ENCODE measurements at regions not wholly inside any gene's neighbourhood (a gene's known extent, or its start where the extent isn't known, plus 50 kb on each side); places are given as distances from the start of the nearest gene placed in this dataset.
A peak's percentile ranks its signal among the peaks of the same experiment; 100 is the strongest.

DNA sequence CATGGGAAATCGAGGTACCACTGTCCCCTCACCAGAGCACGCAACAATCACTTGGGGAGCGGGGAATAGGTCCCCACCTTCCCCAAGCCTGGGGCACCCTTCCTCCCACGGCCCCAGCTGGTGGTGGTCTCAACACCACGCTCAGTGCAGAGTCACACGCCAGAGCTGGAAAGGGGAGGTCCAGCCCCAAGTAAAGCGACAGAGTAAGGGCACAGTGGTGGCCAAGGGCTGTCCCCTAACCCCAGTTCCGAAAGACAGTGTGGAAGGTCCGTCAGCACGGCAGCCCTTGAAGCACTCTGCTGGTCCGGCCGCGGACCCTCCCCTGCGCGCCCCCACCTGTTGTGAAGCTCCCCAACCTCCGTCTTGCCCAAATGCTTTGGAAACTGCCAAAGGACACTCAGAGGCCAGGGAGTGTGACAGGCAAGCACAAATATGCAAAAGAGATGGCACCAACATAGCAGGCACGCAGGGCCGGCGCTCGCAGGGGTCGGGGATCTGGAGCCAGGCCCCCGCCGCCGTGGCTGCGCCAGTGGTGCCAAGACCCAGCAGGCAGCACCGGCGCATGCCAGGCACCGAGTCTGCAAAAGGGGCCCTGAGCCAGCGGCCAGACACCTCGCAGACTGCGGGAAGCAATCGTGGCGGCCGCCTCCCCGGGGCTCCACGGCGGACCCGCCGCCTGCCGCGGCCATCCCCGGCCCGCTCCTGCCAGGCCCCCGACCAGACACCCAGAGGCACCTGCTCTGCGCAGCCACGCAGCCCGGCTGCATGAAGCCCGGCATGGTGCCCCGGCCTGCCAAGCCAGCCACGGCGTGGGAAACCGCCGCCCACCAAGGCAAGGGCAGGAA is 51.6 kb upstream of the SRRM3 start:
- DNase-seq (ENCODE audit: low spot score), result peak; percentile 9

All from iPS-NIHi11 (cell line).